Vagina (tissue), 2 donors: ENCODE measurements at regions not wholly inside any gene's neighbourhood (a gene's known extent, or its start where the extent isn't known, plus 50 kb on each side); places are given as distances from the start of the nearest gene placed in this dataset.

Source experiments
- DNase-seq, 2 donors: peaks; one replicate each; pipeline ENCODE4 v3.0.0-alpha.2; 2017; ENCODE audit errors: extremely low spot score in 2 of 2
- H3K27ac ChIP-seq: fragments of 200-600 bp; sonication (generic); one replicate; pipeline ENCODE4 v1.5.1; 2019
- H3K27me3 ChIP-seq: fragments of 200-600 bp; sonication (generic); one replicate; pipeline ENCODE4 v1.5.1; 2019
- H3K36me3 ChIP-seq, 2 donors: fragments of 200-600 bp; sonication (generic); one replicate each; pipeline ENCODE4 v1.5.1; 2017 to 2019
- H3K4me1 ChIP-seq: fragments of 200-600 bp; sonication (generic); one replicate; pipeline ENCODE4 v1.5.1; 2019
- H3K4me3 ChIP-seq, 2 donors: fragments of 200-600 bp; sonication (generic); 1 replicate in 1 of 2; 2 replicates in 1 of 2; pipeline ENCODE4 v1.5.1; 2016 to 2019
- H3K9me3 ChIP-seq: fragments of 200-600 bp; sonication (generic); one replicate; pipeline ENCODE4 v1.5.1; 2019
- POLR2A ChIP-seq, 2 donors: fragments of 450-650 bp; IDR thresholded peaks; one replicate each; pipeline ENCODE4 v1.6.1; 2017; ENCODE audit warnings: antibody characterized with exemption in 2 of 2, mild to moderate bottlenecking in 2 of 2, moderate library complexity in 2 of 2
- POLR2AphosphoS5 ChIP-seq, 2 donors: sonication (generic); formaldehyde crosslinking; IDR thresholded peaks; one replicate each; pipeline ENCODE4 v1.9.0; 2017; ENCODE audit warnings: antibody characterized with exemption in 2 of 2, mild to moderate bottlenecking in 2 of 2, low read depth in 1 of 2; ENCODE audit not compliant: insufficient read depth in 1 of 2
- intact Hi-C: fragments of 100-400 bp; cut with DNase I; formaldehyde crosslinking; loops from one replicate; pipeline ENCODE4 v1.15.1; 2023
- TF ChIP-seq, protein P1 (sequence below), 3 experiments: fragments of 450-650 bp in 2 of 3; fragments of 200-600 bp in 1 of 3; sonication (generic) in 1 of 3; IDR thresholded peaks; one replicate each; pipeline ENCODE4 v1.5.1; 2017 to 2019; ENCODE audit warnings: antibody characterized with exemption in 3 of 3, mild to moderate bottlenecking in 2 of 3, moderate library complexity in 2 of 3

DNA sequence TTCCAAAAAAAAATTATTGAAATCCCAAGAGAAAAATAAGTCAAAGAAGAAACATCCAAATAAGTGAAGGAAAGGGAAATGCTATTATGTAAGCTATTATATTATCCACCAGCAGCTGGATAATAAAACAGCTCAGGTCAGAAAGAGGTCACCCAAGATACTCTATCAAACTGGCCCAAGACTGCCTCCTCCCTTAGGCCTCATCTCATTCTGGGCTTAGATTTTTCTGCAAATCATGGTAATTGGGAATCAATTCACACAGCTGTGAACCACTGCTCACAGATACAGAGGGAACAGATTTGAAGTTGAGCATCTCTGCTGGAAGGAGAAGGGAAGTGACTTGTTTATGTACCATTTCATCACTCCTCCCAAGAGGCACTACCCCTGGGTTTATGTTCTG, 294.6 kb upstream of the DPPA4 start:
- DNase-seq = no peak
- no peak for TF ChIP-seq POLR2AphosphoS5 (IDR thresholded peaks at IDR 0.05; ENCODE audit: insufficient read depth in 1 of 2, low read depth in 1 of 2)
- TF ChIP-seq POLR2A (IDR thresholded peaks at IDR 0.05) = no peak
- TF ChIP-seq, protein P1, sequence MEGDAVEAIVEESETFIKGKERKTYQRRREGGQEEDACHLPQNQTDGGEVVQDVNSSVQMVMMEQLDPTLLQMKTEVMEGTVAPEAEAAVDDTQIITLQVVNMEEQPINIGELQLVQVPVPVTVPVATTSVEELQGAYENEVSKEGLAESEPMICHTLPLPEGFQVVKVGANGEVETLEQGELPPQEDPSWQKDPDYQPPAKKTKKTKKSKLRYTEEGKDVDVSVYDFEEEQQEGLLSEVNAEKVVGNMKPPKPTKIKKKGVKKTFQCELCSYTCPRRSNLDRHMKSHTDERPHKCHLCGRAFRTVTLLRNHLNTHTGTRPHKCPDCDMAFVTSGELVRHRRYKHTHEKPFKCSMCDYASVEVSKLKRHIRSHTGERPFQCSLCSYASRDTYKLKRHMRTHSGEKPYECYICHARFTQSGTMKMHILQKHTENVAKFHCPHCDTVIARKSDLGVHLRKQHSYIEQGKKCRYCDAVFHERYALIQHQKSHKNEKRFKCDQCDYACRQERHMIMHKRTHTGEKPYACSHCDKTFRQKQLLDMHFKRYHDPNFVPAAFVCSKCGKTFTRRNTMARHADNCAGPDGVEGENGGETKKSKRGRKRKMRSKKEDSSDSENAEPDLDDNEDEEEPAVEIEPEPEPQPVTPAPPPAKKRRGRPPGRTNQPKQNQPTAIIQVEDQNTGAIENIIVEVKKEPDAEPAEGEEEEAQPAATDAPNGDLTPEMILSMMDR (IDR thresholded peaks at IDR 0.05) = no peak
- Histone ChIP-seq H3K4me3 (no peak overlapping the region), H3K36me3 (no peaks in the 10 kb centered on the region), H3K27ac (no peak overlapping the region), H3K9me3 (no peaks in the 10 kb centered on the region), H3K4me1 (no peaks in the 10 kb centered on the region), H3K27me3 (no peaks in the 10 kb centered on the region)
- intact Hi-C loops = no loop called here

DNA sequence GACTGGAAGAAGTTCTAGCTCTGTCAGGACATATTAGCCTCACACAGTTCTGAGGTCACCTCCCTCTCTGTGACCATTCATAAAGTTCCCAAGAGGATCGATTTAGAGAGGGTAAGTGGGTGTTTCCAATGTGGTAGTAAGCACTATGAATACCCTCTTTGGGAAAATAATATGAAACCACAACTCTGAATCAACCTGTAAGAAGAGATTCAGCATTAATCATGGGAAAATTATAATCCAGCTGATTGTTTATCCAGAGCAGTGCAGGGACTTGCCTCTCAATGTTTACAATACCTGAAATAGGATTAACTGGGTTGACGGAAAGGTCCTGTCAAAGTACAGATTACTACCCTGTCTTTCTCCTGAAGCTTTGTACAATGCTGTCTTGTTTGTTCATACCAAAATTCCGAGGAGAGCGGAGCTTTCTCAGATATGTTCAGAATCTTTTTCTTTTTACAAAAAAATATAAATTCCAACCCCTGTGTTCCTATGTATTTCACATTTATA, 302.9 kb upstream of the DPPA4 start:
- TF ChIP-seq, protein P1 (IDR thresholded peaks at IDR 0.05) = no peak
- TF ChIP-seq POLR2AphosphoS5 (IDR thresholded peaks at IDR 0.05; ENCODE audit: insufficient read depth in 1 of 2, low read depth in 1 of 2) (no peak), POLR2A (IDR thresholded peaks at IDR 0.05) (no peak)
- no peaks in the 10 kb centered on the region for H3K36me3 ChIP-seq
- H3K27ac ChIP-seq = no peak overlapping the region
- no peaks in the 10 kb centered on the region for H3K27me3 ChIP-seq
- intact Hi-C loops = no loop called here
- no peaks in the 10 kb centered on the region for H3K4me1 ChIP-seq
- H3K4me3 ChIP-seq = no peak overlapping the region
- no peaks in the 10 kb centered on the region for H3K9me3 ChIP-seq
- no peak for DNase-seq

DNA sequence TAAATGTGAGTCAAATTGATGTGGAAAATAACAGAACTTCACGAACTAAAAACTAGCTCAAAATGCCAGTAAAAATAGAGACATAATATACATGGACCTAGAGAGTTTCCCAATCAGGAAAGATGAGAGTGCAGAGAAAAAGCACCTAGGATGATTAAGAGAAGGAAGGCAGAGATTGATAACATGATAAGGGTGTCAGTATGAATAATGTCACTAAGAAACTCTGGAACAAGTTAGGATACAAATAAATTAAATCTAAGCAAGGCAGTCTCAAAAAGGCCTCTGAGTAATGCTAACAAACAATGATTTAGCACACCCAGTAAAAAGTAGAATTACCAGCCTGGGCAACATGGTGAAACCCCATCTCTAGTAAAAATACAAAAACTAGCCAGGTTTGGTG, 304.7 kb upstream of the DPPA4 start:
- no peak for DNase-seq
- intact Hi-C loops = no loop called here
- no peak overlapping the region for H3K27ac ChIP-seq

DNA sequence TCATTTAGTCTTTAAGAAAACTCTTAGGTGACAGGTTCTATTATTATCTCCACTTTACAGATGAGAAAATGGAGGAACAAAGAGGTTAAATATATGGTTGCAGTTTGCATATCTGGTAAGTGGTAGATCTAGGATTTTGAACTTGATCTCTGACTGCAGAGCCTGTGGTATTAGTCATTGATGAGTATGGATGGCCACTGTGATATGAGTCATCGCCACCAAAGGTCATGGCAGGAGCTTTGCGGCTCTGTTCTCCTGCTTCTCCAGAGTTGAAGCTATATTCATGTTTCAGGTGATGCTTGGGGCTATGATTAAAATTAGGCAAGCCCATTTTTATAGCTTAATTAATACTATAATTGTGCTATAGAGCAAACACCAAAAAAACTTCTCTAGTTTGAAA, 306.2 kb upstream of the DPPA4 start:
- Histone ChIP-seq H3K27me3 (no peaks in the 10 kb centered on the region), H3K27ac (no peak overlapping the region), H3K36me3 (no peaks in the 10 kb centered on the region), H3K9me3 (no peaks in the 10 kb centered on the region), H3K4me3 (no peak overlapping the region), H3K4me1 (no peaks in the 10 kb centered on the region)
- intact Hi-C loops = no loop called here
- no peak for TF ChIP-seq POLR2AphosphoS5 (IDR thresholded peaks at IDR 0.05; ENCODE audit: insufficient read depth in 1 of 2, low read depth in 1 of 2)
- TF ChIP-seq POLR2A (IDR thresholded peaks at IDR 0.05) = no peak
- TF ChIP-seq, protein P1 (IDR thresholded peaks at IDR 0.05) = no peak
- no peak for DNase-seq

More for the DNA sequence above, 304.7 kb upstream of the DPPA4 start:
- no peak overlapping the region for H3K4me3 ChIP-seq
- no peaks in the 10 kb centered on the region for H3K9me3 ChIP-seq
- no peaks in the 10 kb centered on the region for H3K27me3 ChIP-seq
- no peaks in the 10 kb centered on the region for H3K36me3 ChIP-seq
- TF ChIP-seq, protein P1 (IDR thresholded peaks at IDR 0.05) = no peak
- TF ChIP-seq POLR2AphosphoS5 (IDR thresholded peaks at IDR 0.05; ENCODE audit: insufficient read depth in 1 of 2, low read depth in 1 of 2) (no peak), POLR2A (IDR thresholded peaks at IDR 0.05) (no peak)
- no peaks in the 10 kb centered on the region for H3K4me1 ChIP-seq

DNA sequence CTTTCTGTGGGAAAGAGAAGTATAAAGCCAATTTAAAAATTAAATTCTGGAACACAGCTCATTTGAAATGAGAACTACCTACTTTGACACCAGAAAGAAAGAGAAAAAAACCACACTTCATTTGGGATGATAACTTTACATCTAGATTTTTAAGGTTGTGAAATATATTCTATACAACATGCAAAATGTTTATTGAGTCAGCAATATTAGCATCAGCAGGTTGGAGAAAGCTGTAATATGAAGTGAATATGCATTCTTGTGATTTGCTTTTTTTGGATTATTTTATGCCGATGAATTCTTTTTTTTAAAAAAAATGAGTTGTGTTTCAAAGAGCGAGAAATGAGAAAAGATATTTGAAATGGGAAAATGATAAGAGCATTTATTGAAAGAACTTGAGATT, 307.0 kb upstream of the DPPA4 start:
- Histone ChIP-seq H3K4me3 (no peak overlapping the region), H3K36me3 (no peaks in the 10 kb centered on the region), H3K27me3 (no peaks in the 10 kb centered on the region), H3K27ac (no peak overlapping the region), H3K4me1 (no peaks in the 10 kb centered on the region), H3K9me3 (no peaks in the 10 kb centered on the region)
- DNase-seq = no peak
- no peak for TF ChIP-seq POLR2A (IDR thresholded peaks at IDR 0.05)
- TF ChIP-seq, protein P1 (IDR thresholded peaks at IDR 0.05) = no peak
- TF ChIP-seq POLR2AphosphoS5 (IDR thresholded peaks at IDR 0.05; ENCODE audit: insufficient read depth in 1 of 2, low read depth in 1 of 2) = no peak
- intact Hi-C loops = no loop called here
